HL-60/S4 treated with retinoic acid at 250 ng/mL for 4 days and 3 days (cell line): ENCODE measurements at regions not wholly inside any gene's neighbourhood (a gene's known extent, or its start where the extent isn't known, plus 50 kb on each side); places are given as distances from the start of the nearest gene placed in this dataset.

Experiments
- in situ Hi-C: fragments of 300-500 bp; cut with MboI; formaldehyde crosslinking; loops from 2 replicates; pipeline ENCODE4 v1.7.0; 2022; ENCODE audit warnings: low sequenced_read_pairs

- in situ Hi-C loops = loop anchor here (25.0 kb wide), 2 partner anchors 197 to 597 kb away; no protein-coding TSS in a partner anchor
These were observed 51.1 kb upstream of the TMEM33 start for GRCh38 chr4:41883988-41884734.

DNA sequence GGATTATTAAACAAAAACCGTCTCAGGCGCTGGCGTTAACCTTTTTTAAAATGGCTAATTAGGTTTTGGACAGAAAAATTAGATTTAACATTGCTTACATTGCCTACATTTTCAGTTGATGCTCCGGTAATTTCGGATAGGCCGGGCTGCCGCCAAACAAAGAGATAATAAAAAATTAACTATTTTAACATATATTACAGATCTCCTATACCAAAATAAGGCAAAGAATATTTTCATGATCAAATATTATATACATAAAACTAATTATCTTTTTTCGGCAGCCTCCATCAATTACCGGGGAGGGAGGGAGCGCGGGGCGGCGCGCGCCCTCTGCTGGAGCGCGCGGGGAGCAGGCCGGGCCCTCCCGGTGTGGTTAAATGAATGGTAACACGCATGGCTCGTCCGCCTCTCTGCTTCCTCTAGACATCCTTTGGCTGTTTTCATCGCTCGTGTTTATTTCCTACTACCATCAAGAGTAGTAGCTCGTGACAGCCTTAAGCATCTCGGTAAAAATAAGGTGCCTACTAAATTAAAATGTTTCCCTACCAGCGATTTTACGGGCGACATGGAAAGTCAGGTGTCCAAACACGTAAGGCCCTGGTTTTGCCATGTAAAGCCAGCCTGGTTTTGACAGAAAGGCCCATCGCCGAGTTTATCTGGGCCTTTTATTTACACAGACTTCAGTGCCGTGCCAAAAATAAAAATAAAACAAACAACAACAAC is 52.4 kb upstream of the TMEM33 start:
- in situ Hi-C loops = loop anchor here (25.0 kb wide), 2 partner anchors 195 to 595 kb away; no protein-coding TSS in a partner anchor

DNA sequence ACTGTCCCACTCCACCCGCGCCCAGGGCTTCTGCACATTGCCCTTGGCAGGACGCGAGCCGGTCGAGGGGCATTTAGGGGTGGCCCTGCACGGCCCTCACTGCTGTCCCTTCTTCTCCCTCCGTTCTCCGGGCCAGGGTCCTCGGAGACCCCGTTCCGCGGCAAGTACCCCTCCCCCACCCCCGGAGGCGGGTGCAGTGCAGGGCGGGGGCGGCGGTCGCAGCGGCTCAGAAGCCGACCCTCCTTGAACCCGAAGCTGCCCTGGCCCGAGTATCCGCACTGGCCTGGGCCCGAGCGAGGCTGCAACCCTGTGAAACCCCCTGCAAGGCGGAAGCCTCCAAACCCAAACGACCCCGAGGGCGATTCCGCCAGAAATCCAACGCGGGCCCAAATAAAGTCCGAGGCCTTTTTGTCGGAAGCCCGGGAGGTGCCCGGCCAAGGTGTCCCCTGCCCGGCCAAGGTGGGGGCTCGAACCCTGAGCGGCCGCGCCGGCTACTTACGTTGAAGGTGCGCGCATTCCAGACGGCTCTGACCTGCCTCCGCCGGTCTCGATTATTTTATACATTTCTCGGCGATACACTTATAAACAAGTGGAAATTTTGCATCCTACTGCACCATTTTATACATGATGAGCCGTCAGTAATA is 53.1 kb upstream of the TMEM33 start:
- in situ Hi-C loops = loop anchor here (25.0 kb wide), 2 partner anchors 195 to 595 kb away; no protein-coding TSS in a partner anchor

- in situ Hi-C loops = loop anchor here (25.0 kb wide), 2 partner anchors 194 to 594 kb away; no protein-coding TSS in a partner anchor
These were observed 54.1 kb upstream of the TMEM33 start for GRCh38 chr4:41880840-41881831.

DNA sequence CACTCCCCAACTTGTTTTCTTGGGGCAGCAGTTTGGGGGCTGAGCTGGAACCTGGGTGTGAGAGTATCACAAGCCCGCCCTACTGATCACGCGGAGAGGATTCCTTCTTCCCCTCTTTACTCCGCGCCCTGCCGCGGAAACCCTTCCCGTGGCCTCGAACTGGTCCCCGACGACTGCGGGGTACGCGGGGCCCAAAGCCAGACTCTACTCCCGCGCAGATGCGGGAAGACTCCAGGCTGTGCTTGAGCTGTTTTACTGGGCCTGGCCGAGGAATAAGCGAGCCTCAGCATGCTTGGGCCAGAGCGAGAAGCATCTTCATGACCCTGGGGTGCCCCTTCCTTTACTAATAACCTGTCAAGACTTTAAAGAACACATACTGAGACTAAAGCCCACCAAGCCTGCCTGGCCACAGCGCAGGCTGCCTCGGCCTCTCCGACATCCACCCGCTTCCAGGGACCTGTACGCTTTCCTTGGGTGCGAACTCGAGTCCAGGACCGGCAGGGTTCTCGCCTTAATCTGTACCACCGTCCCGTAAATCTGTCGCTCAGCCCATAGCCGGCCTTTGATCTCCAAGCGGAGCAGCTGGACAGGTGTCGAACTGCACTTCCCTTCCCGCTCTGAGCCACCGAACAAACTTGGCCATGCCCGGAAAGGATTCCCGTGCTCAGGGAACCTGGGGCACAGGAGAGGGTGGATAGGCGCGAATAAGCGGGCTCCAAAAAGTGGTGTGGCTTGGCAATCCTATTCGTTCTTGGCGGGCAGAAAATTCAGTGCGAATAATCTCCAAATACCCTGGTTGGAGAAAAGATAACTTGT is 55.0 kb upstream of the TMEM33 start:
- in situ Hi-C loops = loop anchor here (25.0 kb wide), 2 partner anchors 193 to 593 kb away; no protein-coding TSS in a partner anchor

- in situ Hi-C loops = loop anchor here (25.0 kb wide), 2 partner anchors 192 to 592 kb away; no protein-coding TSS in a partner anchor
These were observed 55.7 kb upstream of the TMEM33 start for GRCh38 chr4:41879552-41879951.

DNA sequence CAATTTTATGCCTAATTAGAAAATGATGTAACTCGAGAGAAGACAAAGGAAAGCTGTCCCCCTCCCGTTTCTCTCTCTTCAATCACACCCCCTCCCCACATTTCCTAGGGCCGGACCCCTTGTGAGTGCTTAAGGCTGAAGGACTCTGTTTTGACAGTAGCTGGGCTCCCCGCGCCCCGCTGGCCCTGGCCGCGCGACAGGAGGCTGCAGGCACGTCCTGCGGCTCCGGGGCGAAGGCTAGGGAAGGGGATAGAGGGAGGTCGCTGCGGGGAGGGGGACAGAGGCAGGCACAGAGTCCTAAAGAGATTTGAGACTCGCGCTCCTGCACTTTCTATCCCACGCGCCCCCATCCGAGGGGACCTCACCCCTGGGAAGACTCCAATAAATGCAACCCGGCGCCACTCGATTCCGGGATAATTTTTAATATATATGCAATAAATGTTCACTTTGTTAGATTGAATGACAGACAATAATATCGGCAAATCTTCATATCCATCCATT is 56.2 kb upstream of the TMEM33 start:
- in situ Hi-C loops = loop anchor here (25.0 kb wide), 2 partner anchors 192 to 592 kb away; no protein-coding TSS in a partner anchor

DNA sequence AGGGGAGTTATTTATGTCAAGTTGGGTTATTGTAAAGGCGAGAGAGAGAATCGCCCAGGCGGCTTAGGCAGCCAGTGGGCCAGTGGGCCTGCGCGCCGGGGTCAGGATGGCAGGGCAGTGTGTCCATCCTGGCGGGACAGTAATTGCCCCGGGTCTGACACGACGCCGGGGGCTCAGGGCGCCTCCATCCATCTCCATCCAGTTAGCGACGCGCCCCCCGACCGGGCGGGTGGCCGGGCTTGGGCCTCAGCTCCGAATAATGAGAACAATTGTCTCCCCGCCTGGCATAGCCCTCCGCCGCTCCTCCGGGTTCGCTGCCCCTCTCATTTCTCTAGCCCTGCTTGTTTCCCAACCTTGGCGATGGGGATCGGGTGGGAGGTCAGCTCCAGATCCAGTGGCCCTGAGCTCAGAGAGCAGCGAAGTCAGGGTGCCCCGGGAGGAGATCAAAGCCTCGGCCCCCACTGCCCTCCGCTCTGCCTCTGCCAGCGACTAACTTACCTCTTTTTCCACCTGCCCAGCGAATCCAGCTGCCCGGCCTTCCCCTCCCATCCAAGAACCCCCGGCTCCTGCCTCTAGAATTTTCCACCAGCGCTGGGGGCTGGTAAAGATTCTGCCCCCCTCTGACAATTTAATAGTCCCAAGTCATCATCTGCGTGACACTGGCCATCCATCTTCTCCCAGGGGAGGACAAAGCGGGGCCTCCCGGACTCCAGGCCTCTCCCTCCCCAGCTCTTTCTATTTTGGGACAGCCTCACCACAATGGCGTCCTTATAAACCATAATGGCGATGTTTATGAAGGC is 56.9 kb upstream of the TMEM33 start:
- in situ Hi-C loops = loop anchor here (25.0 kb wide), 2 partner anchors 191 to 591 kb away; no protein-coding TSS in a partner anchor

DNA sequence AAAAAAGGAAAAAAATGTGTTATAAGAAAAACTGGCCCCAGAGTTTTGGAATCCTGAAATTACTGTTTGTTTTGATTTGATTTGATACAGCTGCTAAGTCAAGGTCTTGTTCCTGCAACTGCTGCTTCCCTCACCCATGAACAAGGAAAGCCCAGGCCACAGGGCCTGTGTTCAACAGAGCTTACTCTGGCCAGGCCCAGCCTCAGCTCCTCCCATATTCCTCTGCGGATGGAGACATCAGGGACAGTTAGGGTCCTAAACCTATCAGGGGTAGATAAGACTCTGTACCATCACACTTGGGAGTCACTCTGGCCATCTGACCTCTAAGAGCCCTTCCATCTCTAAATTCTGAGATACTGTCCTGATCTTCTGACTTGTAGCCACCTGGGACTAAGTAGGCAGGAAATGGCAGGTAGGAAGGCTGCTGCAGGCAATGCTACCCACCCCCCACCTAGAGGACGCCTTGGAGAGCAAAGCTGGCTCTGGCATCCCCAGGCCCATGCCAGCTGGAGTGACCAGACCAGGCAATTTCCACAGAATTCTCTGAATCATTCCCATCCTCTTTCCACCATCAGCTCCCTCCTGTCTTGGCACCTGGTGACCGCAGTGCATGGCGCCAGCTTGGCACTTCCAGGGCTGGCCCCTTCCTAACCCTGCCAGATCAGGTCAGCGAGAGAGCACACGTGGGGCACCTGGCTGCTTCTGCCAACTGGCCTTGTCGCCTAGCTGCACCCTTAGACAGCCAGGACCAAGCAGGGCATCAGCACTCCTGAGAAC is 58.0 kb upstream of the TMEM33 start:
- in situ Hi-C loops = loop anchor here (25.0 kb wide), 2 partner anchors 190 to 590 kb away; no protein-coding TSS in a partner anchor

DNA sequence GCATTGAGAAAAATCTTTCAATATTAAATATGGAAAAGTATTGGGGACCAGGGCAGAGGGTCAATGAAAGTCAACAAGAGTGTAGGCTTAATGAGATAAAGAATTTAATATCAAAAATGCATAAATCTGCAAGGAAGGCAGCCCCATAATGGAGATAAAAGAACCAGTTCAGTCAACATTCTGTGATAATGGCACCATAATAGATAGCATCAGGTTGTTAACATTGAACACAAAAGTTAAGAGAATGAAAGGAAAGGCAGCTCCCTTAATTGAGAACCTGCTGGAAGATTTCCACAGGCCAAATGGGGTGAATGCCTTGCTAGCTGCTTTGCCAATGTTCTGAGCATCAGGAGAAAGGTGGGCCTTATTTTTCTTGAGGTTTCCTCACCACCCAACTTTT is 60.4 kb upstream of the TMEM33 start:
- in situ Hi-C loops = loop anchor here (25.0 kb wide), 2 partner anchors 188 to 588 kb away; no protein-coding TSS in a partner anchor

DNA sequence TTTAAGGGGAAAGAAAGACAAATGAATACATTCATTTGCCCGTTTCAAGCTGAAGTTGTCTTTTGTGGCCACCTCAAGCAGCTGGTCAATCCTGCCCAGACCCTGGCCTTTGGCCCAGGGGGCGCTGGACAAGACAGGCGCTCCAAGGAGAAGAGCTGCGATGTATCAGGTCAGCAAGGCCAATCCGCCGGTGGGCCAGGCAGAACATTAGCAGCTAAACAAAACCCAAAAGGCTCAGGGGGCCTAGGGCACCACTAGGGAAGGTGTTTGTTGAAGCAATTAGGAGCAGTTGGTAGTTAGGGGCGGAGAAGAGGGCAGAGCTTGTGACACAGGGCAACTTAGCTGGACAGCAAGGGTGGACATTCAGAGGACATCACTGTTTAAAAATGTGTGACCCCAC is 60.8 kb upstream of the TMEM33 start:
- in situ Hi-C loops = no loop called here

DNA sequence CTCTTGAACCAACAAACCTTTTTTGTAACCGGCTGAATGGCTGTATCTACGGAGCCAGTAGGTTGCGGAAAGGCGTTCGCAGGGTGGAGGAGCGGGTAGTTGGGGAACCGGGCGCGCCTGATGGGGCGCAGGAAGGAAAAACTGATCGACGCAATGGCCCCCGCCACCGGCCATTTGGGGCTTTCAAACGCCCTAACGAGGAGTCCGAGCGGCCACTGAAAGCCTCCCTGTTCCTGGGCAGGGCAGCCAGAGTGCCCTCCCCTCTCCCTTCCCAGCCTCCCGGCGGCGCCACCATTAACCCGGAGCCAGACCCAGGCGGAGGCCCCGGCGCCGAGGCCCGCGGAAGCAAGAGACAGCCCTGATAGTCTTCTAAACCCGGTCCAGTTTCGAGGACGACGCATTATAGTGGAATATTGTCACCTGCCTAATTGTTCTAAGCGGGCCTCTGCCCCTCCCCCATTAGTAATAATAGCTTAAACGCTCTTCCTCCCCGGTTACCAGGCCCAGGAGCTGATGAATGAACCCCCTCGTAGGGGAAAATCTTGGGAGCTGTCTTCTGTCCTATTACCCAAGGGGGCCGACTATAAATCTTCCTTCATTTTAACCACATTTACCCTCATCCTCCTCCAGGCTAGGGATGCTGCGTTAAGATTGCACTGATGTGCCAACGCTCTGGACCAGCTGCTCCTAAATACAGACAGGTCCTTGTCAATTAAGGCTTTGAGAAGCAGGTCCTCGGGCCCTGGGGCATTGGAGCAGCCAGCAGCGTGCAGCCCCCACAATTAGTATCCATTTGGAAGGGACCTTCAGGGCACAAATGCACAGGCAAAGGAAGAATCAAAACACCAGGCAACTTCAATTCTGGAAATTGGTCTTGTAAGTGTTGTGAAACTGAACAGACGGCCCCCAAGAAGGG is 61.6 kb upstream of the TMEM33 start:
- in situ Hi-C loops = no loop called here

DNA sequence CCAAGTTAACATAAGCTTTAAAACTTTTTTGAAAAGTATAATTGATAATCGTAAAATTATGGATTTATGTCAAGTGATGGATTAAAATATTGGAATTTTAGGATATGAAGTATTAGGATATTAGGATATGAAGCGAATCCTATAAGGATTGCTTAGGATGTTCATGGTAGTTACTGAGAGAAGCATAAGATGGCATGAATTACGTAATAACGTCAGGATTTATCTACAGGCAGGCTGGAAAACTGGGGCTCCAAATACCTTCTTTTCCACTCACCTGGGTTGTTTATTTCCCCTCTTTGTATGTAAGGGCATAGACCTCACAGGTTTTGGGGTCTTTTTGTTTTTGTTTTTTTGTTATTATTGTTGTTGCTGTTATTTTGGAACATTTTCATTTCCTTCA is 65.2 kb upstream of the TMEM33 start:
- in situ Hi-C loops = no loop called here

DNA sequence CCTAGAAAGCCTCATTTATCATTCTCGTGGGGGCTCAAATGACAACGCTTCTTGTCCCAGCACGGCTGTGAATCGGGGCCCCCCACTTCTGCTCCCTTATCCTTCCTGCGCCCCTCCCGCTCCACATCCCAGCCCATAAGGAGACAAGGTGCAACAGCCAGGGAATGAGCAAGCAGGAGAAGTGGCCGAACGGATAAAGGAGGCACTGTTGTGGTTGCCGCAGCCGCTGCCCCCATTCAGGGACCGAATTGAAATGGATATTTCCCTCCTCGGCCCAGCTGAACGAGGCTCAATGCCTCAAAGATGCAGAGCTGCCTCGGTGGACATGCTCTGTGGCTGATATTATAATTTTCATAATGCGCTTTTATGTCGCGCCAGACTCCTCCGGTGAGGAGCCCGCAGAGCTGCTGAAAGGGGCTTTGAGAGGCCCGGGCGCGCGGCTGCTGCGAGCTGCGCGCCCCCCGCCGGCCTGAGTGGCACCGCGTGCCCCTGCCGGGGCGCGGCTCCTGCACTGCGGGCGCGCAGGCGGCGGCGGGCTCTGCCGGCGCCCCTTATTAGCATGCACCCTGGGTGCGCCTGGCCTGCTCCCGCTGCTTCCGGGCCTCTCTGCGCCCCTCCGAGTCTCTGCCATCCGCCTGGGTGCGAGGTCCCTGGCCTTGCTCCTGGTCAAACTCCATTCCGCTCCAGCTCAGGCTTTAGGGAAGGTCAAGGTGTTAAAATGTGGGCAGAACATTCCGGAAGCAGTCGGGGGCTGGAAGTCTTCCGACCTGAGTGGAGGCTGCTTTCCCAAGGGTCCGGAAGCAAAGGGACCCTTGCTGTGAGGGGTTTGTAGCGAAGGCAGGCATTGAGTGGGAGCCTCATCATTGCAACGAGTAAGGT is 68.2 kb upstream of the TMEM33 start:
- in situ Hi-C loops = no loop called here
